Prostate gland (tissue), 2 donors: ENCODE measurements at regions not wholly inside any gene's neighbourhood (a gene's known extent, or its start where the extent isn't known, plus 50 kb on each side); places are given as distances from the start of the nearest gene placed in this dataset.

Experiments
- POLR2A ChIP-seq: fragments of 450-650 bp; IDR thresholded peaks from one replicate; pipeline ENCODE4 v1.6.1; 2016; ENCODE audit warnings: antibody characterized with exemption, mild to moderate bottlenecking
- POLR2AphosphoS5 ChIP-seq: sonication (generic); formaldehyde crosslinking; IDR thresholded peaks from one replicate; pipeline ENCODE4 v1.6.1; 2017; ENCODE audit warnings: antibody characterized with exemption
- TF ChIP-seq, protein P1 (sequence below), 4 experiments: fragments of 200-600 bp in 2 of 4; fragments of 450-650 bp in 2 of 4; sonication (generic) in 2 of 4; IDR thresholded peaks; 1 replicate in 3 of 4; 2 replicates in 1 of 4; pipeline ENCODE4 v1.5.1; 2016 to 2019; ENCODE audit warnings: antibody characterized with exemption in 4 of 4, mild to moderate bottlenecking in 2 of 4, moderate library complexity in 2 of 4

DNA sequence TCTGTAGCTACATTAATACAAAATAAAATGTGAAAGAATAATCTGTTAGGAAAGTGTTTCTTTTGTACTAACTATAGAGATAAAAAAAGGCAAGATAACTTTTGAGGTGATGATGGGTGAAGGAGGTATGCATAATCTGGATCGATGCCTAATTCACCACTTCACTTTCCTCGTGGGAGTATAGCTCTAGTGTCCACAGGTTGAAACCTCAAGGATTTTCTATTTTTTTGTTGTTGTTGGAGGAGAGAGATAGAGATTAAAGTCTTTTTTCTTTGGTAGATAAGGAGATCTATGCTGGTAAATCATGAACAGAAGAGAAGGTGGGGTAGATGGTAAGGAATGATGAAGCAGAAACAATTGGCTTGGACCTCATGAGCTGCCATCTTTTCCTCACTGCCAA is 635.3 kb upstream of the ZEB2 start:
- TF ChIP-seq POLR2AphosphoS5, result no peak
- no peak for TF ChIP-seq POLR2A
- TF ChIP-seq, protein P1, sequence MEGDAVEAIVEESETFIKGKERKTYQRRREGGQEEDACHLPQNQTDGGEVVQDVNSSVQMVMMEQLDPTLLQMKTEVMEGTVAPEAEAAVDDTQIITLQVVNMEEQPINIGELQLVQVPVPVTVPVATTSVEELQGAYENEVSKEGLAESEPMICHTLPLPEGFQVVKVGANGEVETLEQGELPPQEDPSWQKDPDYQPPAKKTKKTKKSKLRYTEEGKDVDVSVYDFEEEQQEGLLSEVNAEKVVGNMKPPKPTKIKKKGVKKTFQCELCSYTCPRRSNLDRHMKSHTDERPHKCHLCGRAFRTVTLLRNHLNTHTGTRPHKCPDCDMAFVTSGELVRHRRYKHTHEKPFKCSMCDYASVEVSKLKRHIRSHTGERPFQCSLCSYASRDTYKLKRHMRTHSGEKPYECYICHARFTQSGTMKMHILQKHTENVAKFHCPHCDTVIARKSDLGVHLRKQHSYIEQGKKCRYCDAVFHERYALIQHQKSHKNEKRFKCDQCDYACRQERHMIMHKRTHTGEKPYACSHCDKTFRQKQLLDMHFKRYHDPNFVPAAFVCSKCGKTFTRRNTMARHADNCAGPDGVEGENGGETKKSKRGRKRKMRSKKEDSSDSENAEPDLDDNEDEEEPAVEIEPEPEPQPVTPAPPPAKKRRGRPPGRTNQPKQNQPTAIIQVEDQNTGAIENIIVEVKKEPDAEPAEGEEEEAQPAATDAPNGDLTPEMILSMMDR (IDR thresholded peaks at IDR 0.05), result no peak
